Limb (tissue), 2 donors: ENCODE measurements at regions not wholly inside any gene's neighbourhood (a gene's known extent, or its start where the extent isn't known, plus 50 kb on each side); places are given as distances from the start of the nearest gene placed in this dataset.

ENCODE experiments used
- DNase-seq, 2 donors: peaks; one replicate each; pipeline ENCODE4 v3.0.0-alpha.2; 2016; ENCODE audit errors: extremely low spot score in 2 of 2

DNA sequence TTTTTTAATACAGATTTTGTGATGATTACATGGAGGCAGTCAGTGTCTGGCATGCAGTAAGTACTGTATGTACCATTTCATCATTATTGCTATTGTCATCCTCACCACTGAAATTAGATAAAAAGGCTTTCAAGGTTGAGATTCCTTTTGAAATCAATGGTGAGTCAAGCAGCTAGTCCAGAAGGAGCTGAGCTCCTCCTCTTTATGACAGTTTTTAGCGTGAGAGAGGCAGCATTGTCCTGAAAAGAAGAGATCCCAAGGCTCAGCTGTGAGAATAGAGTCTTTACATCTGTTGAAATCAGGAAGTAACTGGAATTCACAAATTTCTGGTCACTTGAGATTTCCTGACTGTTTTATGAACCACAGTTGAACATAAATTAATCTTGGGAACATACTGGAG is 161.9 kb downstream of the PAX1 start:
- DNase-seq = no peak

- DNase-seq = peak in 1 of 2 donors; percentile 16
Measured at GRCh38 chr20:21862956-21863355, 157.5 kb downstream of the PAX1 start.

DNA sequence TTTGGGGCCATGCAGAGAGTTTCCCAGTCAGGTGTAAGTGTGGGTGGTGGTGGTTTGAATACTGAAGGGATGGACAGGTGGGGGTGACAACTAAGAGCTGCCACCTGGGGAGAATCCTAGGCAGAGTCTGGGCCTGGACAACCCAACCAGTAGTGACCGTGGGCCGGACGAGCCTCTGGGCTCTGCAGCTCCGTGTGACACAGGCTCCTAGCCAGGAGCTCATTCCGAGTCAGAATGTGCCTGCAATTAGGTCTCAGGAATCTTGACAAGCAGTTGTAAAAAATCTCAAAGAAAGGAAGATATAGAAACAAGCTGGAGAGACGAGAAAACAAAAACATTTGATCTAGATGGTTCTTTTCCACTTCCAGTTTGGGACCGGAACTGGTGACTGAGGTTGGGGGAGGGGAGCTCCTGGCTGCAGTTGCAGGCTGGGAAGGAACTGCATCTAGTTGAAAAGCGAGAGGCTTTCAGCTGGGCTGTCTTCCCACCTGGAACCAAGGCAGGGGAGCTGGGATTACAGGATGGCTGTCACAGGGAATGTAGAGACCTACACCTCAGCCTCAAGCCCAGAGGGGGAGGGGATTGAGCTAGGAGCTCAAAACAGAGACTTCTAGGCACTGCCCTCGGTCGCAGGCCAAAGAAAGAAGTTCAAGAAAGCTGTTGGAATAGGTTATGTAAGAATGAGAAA is 156.9 kb downstream of the PAX1 start:
- DNase-seq = no peak

GRCh38 chr20:21840991-21841390 is 135.5 kb downstream of the PAX1 start:
- DNase-seq = no peak

- DNase-seq = no peak
Measured at GRCh38 chr20:21839982-21840381, 134.5 kb downstream of the PAX1 start.

DNA sequence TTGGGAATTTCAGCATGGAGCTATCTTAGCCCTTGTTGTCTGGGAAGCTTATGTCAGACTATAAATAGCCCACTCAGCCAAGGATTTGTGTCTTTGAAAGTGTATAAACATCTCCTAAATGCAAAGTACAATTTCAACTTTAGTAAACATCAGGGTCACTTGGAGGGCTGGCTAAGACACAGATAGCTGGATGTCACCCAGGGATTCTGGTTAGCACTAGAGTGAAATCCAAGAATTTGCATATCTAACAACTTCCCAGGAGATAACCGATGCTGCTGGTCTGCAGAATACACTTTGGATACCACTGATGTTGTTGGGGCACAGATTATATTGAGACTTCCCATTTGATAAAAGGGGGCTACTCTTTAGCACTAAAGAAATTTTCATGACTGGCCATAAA is 130.9 kb downstream of the PAX1 start:
- DNase-seq = peak in 1 of 2 donors; percentile 38

- DNase-seq = no peak
Measured at GRCh38 chr20:21835042-21835441, 129.6 kb downstream of the PAX1 start.

- peak in 1 of 2 donors; percentile 52 for DNase-seq
Measured at GRCh38 chr20:21832442-21833385, 127.2 kb downstream of the PAX1 start.

GRCh38 chr20:21826976-21827375 is 121.5 kb downstream of the PAX1 start:
- peak in 1 of 2 donors; percentile 14 for DNase-seq

DNA sequence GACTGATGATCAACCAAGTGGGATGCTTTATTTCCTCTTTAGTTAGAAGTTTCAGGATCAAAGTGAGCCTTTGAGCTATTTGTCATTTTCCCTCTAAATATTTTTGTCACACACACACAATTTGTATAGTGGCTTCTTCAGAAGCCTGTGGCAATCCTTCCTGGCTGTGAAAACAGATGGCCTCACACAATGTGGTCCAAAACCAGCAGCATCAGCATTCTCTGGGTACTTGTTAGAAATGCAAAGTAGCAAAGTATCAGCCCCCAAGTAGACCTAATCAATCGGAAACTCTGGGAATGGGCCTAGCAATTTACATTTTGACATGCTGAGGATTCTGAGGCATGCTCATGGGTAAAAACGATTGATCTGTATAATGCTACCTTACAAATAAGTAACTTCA is 115.9 kb downstream of the PAX1 start:
- DNase-seq = no peak

DNA sequence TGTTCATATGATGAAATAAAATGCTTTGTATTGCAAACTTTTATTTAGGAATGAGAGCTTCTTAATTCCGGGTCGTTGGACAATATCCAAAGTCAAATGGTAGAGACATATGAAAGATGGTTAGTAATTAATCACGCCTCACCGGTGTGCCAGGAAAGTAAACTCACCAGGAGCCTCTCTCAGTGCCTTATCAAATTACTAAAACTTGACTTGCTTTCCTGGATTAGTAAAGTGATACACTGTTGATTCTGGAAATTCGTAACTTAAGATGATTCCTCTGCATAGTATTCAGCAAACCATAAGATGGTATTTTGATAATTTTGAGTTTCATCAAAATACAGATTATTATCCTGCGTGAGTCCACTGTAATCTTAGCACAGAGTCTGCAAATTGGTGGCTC is 115.2 kb downstream of the PAX1 start:
- no peak for DNase-seq

GRCh38 chr20:21820045-21820444 is 114.6 kb downstream of the PAX1 start:
- no peak for DNase-seq

DNA sequence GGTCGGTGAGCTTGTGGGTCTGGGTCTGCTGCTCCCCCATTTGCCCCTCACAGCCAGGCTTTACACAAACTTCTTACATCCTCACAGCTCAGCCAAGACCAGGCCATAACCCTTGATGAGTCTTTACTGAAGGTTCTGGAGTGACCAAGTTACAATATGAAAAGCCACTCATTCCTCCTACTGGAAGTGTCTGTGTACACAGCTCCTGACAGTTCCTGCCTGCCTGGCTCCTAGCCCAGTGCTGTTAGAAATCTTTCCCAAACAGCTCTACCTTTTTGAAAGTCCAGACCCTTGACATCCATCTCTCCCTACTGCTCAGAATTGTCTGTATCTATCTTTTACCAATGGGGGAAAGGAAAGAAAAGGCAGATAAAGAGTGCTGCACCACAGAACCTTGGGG is 106.9 kb downstream of the PAX1 start:
- no peak for DNase-seq

DNA sequence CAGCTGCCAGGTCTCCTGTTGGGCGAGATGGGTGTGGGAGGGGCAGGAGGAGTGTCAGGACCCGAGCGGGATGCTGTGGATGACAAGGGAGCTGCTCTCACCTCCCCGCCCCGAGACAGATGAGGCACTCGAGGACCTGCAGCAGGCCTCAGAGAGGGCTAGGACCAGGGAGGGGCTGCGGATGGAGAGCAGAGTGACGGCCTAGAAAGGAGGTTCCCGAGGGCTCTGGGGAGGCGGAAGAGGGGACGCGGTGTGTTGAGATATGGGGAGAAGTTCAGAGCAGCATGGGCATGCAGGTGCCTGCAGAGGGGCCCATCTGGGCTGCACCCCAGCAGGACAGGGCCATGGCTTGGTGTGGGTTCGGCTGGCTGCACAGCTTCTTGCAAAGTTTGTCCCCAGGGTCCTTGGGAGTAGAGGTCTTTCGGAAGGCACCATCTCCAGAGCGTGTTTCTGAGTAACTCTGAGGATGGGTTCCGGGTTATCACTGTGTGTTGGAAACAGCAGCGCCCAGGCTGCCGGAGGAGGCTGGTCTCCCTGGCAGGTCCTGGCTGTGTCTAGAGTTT is 104.6 kb downstream of the PAX1 start:
- no peak for DNase-seq

GRCh38 chr20:21808863-21809664 is 103.6 kb downstream of the PAX1 start:
- DNase-seq = peak in 1 of 2 donors; percentile 64

DNA sequence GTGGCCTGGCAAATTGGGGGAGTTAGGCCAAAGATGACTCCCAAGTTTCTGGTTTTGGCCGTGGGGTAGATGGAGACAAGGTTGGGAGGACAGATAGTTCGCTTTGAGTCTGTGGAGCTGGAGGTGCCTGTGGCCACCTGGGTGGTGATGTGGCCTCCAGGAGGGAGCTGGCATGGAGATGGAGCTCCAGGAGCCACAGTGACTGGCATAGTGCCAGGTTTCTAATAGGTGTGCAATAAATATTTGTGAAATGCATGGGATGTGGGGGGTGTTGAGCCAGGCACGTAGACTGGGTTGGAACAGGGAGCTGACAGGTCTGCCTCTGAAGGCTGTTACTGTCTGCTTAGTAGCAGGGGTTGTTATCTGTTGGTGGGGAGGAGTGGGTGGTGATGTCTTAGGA is 102.7 kb downstream of the PAX1 start:
- DNase-seq = no peak

- no peak for DNase-seq
Measured at GRCh38 chr20:21804802-21805201, 99.3 kb downstream of the PAX1 start.

DNA sequence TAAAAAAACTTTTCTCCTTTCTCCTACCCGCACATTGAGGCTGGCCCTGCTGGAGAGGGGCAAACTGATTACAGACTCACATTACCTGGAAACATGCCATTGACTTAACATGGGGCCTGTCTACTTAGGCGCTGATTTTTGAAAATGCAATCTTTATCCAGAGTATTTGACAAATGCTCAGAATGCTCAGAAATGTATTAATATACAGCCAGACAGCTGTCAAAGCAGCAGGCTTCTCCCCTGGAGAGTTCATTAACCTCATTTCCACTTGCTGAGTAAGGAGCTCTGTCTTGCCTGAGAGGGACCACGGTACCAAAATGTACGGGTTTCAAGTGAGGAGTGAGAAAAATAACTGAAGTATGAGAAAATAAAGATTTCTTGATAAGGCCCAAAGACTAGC is 95.7 kb downstream of the PAX1 start:
- no peak for DNase-seq

- DNase-seq = no peak
Measured at GRCh38 chr20:21798384-21798783, 92.9 kb downstream of the PAX1 start.

- DNase-seq = no peak
Measured at GRCh38 chr20:21796059-21796458, 90.6 kb downstream of the PAX1 start.

DNA sequence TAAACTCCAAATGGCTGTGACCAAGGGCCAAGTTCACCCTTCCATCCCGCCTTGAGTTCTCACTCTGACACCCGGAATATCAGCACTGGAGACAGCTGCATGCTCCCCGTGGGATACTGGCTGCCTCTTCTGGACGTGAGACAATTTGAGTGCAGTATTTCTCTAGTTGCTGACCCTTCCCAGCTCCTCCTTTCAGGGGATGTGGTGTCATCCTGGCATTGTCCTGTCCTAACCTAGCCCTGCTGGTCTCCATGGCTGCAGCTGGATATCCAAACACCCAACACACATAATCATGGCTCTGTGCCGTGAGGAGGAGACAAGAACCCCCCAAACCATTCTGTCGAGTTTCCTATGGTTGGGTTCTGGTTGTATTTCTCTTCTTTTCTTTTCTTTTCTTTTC is 82.6 kb downstream of the PAX1 start:
- no peak for DNase-seq
